ENCODE measurements at regions not wholly inside any gene's neighbourhood (a gene's known extent, or its start where the extent isn't known, plus 50 kb on each side); places are given as distances from the start of the nearest gene placed in this dataset.
"Not testable (repeated sequence)": the region's sequence is repeated elsewhere in the genome, so short reads cannot be mapped to it uniquely, and the experiment has no call there.

GRCh38 chr4:1523506-1523905 lies 117.3 kb upstream of the NKX1-1 start:
- ChIA-PET CTCF (interaction anchor here (1.8 kb wide), 1 partner anchor 25 kb away, joined by 6 read pairs; no protein-coding TSS in a partner anchor), POLR2A (no interaction called here)
- no peak overlapping the region for H3K4me3 ChIP-seq
- TF ChIP-seq MAFK (IDR thresholded peaks at IDR 0.05; ENCODE audit: partially characterized antibody) (no peak), FOXS1 (CRISPR knock-in tag; IDR thresholded peaks at IDR 0.05) (no peak), CTCF (IDR thresholded peaks at IDR 0.05) (no peak), POLR2AphosphoS2 (conservative IDR thresholded peaks at IDR 0.05; ENCODE audit: low read length) (no peak)
- H3K27ac ChIP-seq, result no peak overlapping the region
- DNase-seq (ENCODE audit: low read depth in 1 of 2, low spot score in 1 of 2), result no peak
- FAIRE-seq, result no peak
- H3K4me1 ChIP-seq, result no peaks in the 10 kb centered on the region
- no peak overlapping the region for H3K4me2 ChIP-seq
- ATAC-seq, result no peak
- 17% methylated on average over 4 of the region's 4 CpGs for WGBS (ENCODE audit: missing lambda C conversion rate)
- no peaks in the 10 kb centered on the region; the same call in 2 of the 3 replicates for H3K9me3 ChIP-seq

GRCh38 chr4:1523033-1523432 lies 116.8 kb upstream of the NKX1-1 start:
- ChIA-PET POLR2A (no interaction called here), CTCF (interaction anchor here (1.8 kb wide), 1 partner anchor 26 kb away, joined by 6 read pairs; no protein-coding TSS in a partner anchor)
- no peak for TF ChIP-seq HEYL (CRISPR knock-in tag; IDR thresholded peaks at IDR 0.05)
- TF ChIP-seq EHF (CRISPR knock-in tag; IDR thresholded peaks at IDR 0.05), result no peak
- WGBS (ENCODE audit: missing lambda C conversion rate), result 56% methylated on average over 4 of the region's 5 CpGs
- ATAC-seq, result no peak
- DNase-seq (ENCODE audit: low read depth in 1 of 2, low spot score in 1 of 2), result no peak
- no peak for FAIRE-seq
- Histone ChIP-seq H3K4me3 (no peak overlapping the region), H3K4me1 (no peaks in the 10 kb centered on the region), H3K4me2 (no peak overlapping the region), H3K27ac (no peak overlapping the region), H3K9me3 (no peaks in the 10 kb centered on the region; the same call in 2 of the 3 replicates)

GRCh38 chr4:1522606-1523005 lies 116.4 kb upstream of the NKX1-1 start:
- DNase-seq (ENCODE audit: low read depth in 1 of 2, low spot score in 1 of 2) (no peak), ATAC-seq (no peak), FAIRE-seq (no peak)
- Histone ChIP-seq H3K4me2 (no peak overlapping the region), H3K9me3 (no peaks in the 10 kb centered on the region; the same call in 2 of the 3 replicates), H3K4me3 (no peak overlapping the region), H3K27ac (no peak overlapping the region), H3K4me1 (no peaks in the 10 kb centered on the region)
- TF ChIP-seq EHMT2 (IDR thresholded peaks at IDR 0.05; ENCODE audit: low read depth), result no peak
- no peak for TF ChIP-seq CHD2 (IDR thresholded peaks at IDR 0.05; ENCODE audit: low read length, partially characterized antibody)
- TF ChIP-seq EP300 (IDR thresholded peaks at IDR 0.05), result no peak
- CTCF ChIA-PET, result interaction anchor here (1.3 to 1.8 kb wide), 3 partner anchors 9 to 26 kb away, joined by 3 to 6 read pairs (median 4); no protein-coding TSS in a partner anchor
- POLR2A ChIA-PET, result no interaction called here
- WGBS (ENCODE audit: missing lambda C conversion rate), result 20% methylated on average over 1 of the region's 6 CpGs

- FAIRE-seq, result no peak
- no peaks in the 10 kb centered on the region for H3K4me1 ChIP-seq
- no peak overlapping the region for H3K4me3 ChIP-seq
- no peak for DNase-seq (ENCODE audit: low read depth in 1 of 2, low spot score in 1 of 2)
- 100% methylated on average over 1 of the region's 19 CpGs for WGBS (ENCODE audit: missing lambda C conversion rate)
- H3K27ac ChIP-seq, result no peak overlapping the region
- POLR2A ChIA-PET, result no interaction called here
- no peaks in the 10 kb centered on the region; the same call in 2 of the 3 replicates for H3K9me3 ChIP-seq
- H3K4me2 ChIP-seq, result no peak overlapping the region
- CTCF ChIA-PET, result interaction anchor here (0.9 to 1.8 kb wide), 5 partner anchors 8 to 166 kb away, joined by 3 to 6 read pairs (median 4); no protein-coding TSS in a partner anchor
- ATAC-seq, result no peak
- TF ChIP-seq CEBPB (IDR thresholded peaks at IDR 0.05) (no peak), JUNB (IDR thresholded peaks at IDR 0.05) (no peak), JUN (IDR thresholded peaks at IDR 0.05) (no peak), MAFK (IDR thresholded peaks at IDR 0.05; ENCODE audit: partially characterized antibody) (no peak), ZSCAN20 (CRISPR knock-in tag; IDR thresholded peaks at IDR 0.05) (no peak), HES2 (IDR thresholded peaks at IDR 0.05) (no peak), MAZ (IDR thresholded peaks at IDR 0.05; ENCODE audit: borderline replicate concordance, low read depth, low read length) (no peak), USF2 (IDR thresholded peaks at IDR 0.05) (no peak), FOSL2 (IDR thresholded peaks at IDR 0.05) (no peak), FOSL2 (CRISPR knock-in tag; IDR thresholded peaks at IDR 0.05) (no peak), BHLHE40 (IDR thresholded peaks at IDR 0.05; ENCODE audit: low read depth, low read length) (no peak), PBX3 (IDR thresholded peaks at IDR 0.05) (no peak), RNF2 (IDR thresholded peaks at IDR 0.05; ENCODE audit: borderline replicate concordance, low read depth) (no peak)
Observed at GRCh38 chr4:1521821-1522361, 115.6 kb upstream of the NKX1-1 start.

GRCh38 chr4:1520795-1521576 lies 114.7 kb upstream of the NKX1-1 start:
- CTCF ChIA-PET, result interaction anchor here (0.9 to 1.3 kb wide), 4 partner anchors 8 to 165 kb away, joined by 3 to 4 read pairs (median 4); no protein-coding TSS in a partner anchor
- H3K4me1 ChIP-seq, FAIRE-seq, H3K9me3 ChIP-seq, POLR2A ChIA-PET, H3K27ac ChIP-seq: not testable (repeated sequence)
- H3K4me3 ChIP-seq, result peak overlapping the region; percentile 14; the same call in 1 of the 3 replicates
- DNase-seq (ENCODE audit: low read depth in 1 of 2, low spot score in 1 of 2), result peak in 1 of 2 experiments; percentile 13
- peak in 1 of 2 experiments; percentile 46; a peak in 1 of 6 replicates for ATAC-seq
- peak overlapping the region; percentile 60 for H3K4me2 ChIP-seq
- WGBS (ENCODE audit: missing lambda C conversion rate), result 39% methylated on average over 16 of the region's 79 CpGs

All from A549 (cell line).